ENCODE measurements at regions not wholly inside any gene's neighbourhood (a gene's known extent, or its start where the extent isn't known, plus 50 kb on each side); places are given as distances from the start of the nearest gene placed in this dataset.

GRCh38 chr1:116302281-116302680 is 70.8 kb upstream of the ATP1A1 start:
- TF ChIP-seq CTCF (conservative IDR thresholded peaks at IDR 0.05; ENCODE audit: low read depth, low read length): no peak
- no peak for TF ChIP-seq EZH2 (IDR thresholded peaks at IDR 0.05; ENCODE audit: borderline replicate concordance, low read depth, low read length, poor library complexity, severe bottlenecking)
- BruUV-seq (replicated peaks): no TSS peak
- ChIA-PET CTCF (no interaction called here), POLR2A (ENCODE audit: low non-redundant PET) (no interaction called here)
- Histone ChIP-seq H3K4me3 (ENCODE audit: low read depth, low read length, poor library complexity, severe bottlenecking) (no peak overlapping the region), H3K27me3 (replicated peaks; ENCODE audit: insufficient read depth, low read depth, low read length, poor library complexity) (no peaks in the 10 kb centered on the region), H3K4me1 (ENCODE audit: insufficient read depth, low read length, poor library complexity, severe bottlenecking) (no peaks in the 10 kb centered on the region), H3K36me3 (ENCODE audit: insufficient read depth, low read length, poor library complexity, severe bottlenecking) (no peaks in the 10 kb centered on the region), H3K9me3 (ENCODE audit: low read depth, low read length, poor library complexity, severe bottlenecking) (peaks cover 4% of the 10 kb centered on the region), H3K27ac (ENCODE audit: low read depth, low read length, poor library complexity, severe bottlenecking) (no peak overlapping the region)
- no peak for DNase-seq (ENCODE audit: low spot score)
- intact Hi-C loops (cut with micrococcal nuclease; ENCODE audit: unreplicated experiment): no loop called here

GRCh38 chr1:116306102-116306501 is 66.9 kb upstream of the ATP1A1 start:
- CTCF ChIA-PET: no interaction called here
- no peak for TF ChIP-seq CTCF (conservative IDR thresholded peaks at IDR 0.05; ENCODE audit: low read depth, low read length)
- TF ChIP-seq EZH2 (IDR thresholded peaks at IDR 0.05; ENCODE audit: borderline replicate concordance, low read depth, low read length, poor library complexity, severe bottlenecking): no peak
- BruUV-seq (replicated peaks): no TSS peak
- Histone ChIP-seq H3K36me3 (ENCODE audit: insufficient read depth, low read length, poor library complexity, severe bottlenecking) (no peaks in the 10 kb centered on the region), H3K27ac (ENCODE audit: low read depth, low read length, poor library complexity, severe bottlenecking) (no peak overlapping the region), H3K27me3 (replicated peaks; ENCODE audit: insufficient read depth, low read depth, low read length, poor library complexity) (no peaks in the 10 kb centered on the region), H3K9me3 (ENCODE audit: low read depth, low read length, poor library complexity, severe bottlenecking) (peaks cover 4% of the 10 kb centered on the region), H3K4me3 (ENCODE audit: low read depth, low read length, poor library complexity, severe bottlenecking) (no peak overlapping the region), H3K4me1 (ENCODE audit: insufficient read depth, low read length, poor library complexity, severe bottlenecking) (no peaks in the 10 kb centered on the region)
- intact Hi-C loops (cut with micrococcal nuclease; ENCODE audit: unreplicated experiment): no loop called here
- DNase-seq (ENCODE audit: low spot score): no peak
- POLR2A ChIA-PET (ENCODE audit: low non-redundant PET): no interaction called here

GRCh38 chr1:116306840-116307442 is 66.1 kb upstream of the ATP1A1 start:
- intact Hi-C loops (cut with micrococcal nuclease; ENCODE audit: unreplicated experiment): no loop called here
- Histone ChIP-seq H3K27me3 (replicated peaks; ENCODE audit: insufficient read depth, low read depth, low read length, poor library complexity) (no peaks in the 10 kb centered on the region), H3K4me3 (ENCODE audit: low read depth, low read length, poor library complexity, severe bottlenecking) (no peak overlapping the region), H3K9me3 (ENCODE audit: low read depth, low read length, poor library complexity, severe bottlenecking) (peaks cover 4% of the 10 kb centered on the region), H3K36me3 (ENCODE audit: insufficient read depth, low read length, poor library complexity, severe bottlenecking) (no peaks in the 10 kb centered on the region), H3K4me1 (ENCODE audit: insufficient read depth, low read length, poor library complexity, severe bottlenecking) (peaks cover 4% of the 10 kb centered on the region), H3K27ac (ENCODE audit: low read depth, low read length, poor library complexity, severe bottlenecking) (no peak overlapping the region)
- BruUV-seq (replicated peaks): no TSS peak
- TF ChIP-seq CTCF (conservative IDR thresholded peaks at IDR 0.05; ENCODE audit: low read depth, low read length) (no peak), EZH2 (IDR thresholded peaks at IDR 0.05; ENCODE audit: borderline replicate concordance, low read depth, low read length, poor library complexity, severe bottlenecking) (no peak)
- ChIA-PET CTCF (no interaction called here), POLR2A (ENCODE audit: low non-redundant PET) (no interaction called here)
- no peak for DNase-seq (ENCODE audit: low spot score)
